ENCODE measurements at regions not wholly inside any gene's neighbourhood (a gene's known extent, or its start where the extent isn't known, plus 50 kb on each side); places are given as distances from the start of the nearest gene placed in this dataset.

DNA sequence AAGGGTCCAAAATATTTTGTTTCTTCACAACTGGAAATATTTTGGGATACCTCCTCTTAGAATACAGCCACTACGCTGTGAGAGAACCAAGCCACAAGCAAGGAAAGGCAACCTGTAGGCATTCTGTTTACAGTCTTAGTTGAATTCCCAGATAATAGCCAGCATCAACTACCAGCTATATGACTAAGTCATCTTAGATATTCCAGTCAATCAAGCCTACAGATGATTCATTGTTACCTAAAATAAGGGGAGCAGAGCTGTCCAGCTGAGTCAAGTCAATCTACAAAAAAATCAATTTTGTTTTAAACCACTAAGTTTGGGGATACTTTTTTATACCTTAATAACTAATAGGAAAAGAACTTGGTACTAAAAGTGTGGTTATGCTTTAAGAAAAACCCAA, 526.4 kb upstream of the DPPA4 start:
- no peak for TF ChIP-seq CTCF (IDR thresholded peaks at IDR 0.05; ENCODE audit: insufficient read depth, low read length)
- no peak for TF ChIP-seq GABPA (IDR thresholded peaks at IDR 0.05; ENCODE audit: low read depth)
- no peak for TF ChIP-seq POLR2AphosphoS5 (IDR thresholded peaks at IDR 0.05; ENCODE audit: low read depth)
- TF ChIP-seq, protein P1, sequence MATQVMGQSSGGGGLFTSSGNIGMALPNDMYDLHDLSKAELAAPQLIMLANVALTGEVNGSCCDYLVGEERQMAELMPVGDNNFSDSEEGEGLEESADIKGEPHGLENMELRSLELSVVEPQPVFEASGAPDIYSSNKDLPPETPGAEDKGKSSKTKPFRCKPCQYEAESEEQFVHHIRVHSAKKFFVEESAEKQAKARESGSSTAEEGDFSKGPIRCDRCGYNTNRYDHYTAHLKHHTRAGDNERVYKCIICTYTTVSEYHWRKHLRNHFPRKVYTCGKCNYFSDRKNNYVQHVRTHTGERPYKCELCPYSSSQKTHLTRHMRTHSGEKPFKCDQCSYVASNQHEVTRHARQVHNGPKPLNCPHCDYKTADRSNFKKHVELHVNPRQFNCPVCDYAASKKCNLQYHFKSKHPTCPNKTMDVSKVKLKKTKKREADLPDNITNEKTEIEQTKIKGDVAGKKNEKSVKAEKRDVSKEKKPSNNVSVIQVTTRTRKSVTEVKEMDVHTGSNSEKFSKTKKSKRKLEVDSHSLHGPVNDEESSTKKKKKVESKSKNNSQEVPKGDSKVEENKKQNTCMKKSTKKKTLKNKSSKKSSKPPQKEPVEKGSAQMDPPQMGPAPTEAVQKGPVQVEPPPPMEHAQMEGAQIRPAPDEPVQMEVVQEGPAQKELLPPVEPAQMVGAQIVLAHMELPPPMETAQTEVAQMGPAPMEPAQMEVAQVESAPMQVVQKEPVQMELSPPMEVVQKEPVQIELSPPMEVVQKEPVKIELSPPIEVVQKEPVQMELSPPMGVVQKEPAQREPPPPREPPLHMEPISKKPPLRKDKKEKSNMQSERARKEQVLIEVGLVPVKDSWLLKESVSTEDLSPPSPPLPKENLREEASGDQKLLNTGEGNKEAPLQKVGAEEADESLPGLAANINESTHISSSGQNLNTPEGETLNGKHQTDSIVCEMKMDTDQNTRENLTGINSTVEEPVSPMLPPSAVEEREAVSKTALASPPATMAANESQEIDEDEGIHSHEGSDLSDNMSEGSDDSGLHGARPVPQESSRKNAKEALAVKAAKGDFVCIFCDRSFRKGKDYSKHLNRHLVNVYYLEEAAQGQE (IDR thresholded peaks at IDR 0.05; ENCODE audit: insufficient replicate concordance, low read depth), result no peak
- TF ChIP-seq SPI1 (IDR thresholded peaks at IDR 0.05; ENCODE audit: borderline replicate concordance, low read depth), result no peak
